ENCODE measurements at regions not wholly inside any gene's neighbourhood (a gene's known extent, or its start where the extent isn't known, plus 50 kb on each side); places are given as distances from the start of the nearest gene placed in this dataset.

DNA sequence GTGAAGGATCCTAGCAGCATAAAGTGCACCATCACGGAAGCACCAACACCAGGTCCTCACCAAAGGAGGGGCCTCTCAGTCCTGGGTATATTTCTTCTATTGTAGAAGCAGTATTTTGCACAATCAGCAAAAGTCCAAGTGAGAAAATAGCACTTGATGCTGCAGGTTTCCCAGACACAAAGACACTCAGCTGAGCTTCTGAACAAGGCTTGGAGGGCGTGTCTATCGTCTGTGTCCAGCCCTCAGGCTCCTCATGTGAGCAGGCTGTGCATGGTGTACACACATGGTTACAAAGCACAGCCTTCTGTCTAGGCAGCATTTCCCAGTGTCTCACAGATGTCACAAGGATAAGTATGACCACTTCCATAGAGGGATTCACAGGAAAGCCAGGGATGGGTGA is 98.3 kb upstream of the SPATA12 start:
- DNase-seq (ENCODE audit: low read depth in 2 of 2): no peak
- TF ChIP-seq, protein P1, sequence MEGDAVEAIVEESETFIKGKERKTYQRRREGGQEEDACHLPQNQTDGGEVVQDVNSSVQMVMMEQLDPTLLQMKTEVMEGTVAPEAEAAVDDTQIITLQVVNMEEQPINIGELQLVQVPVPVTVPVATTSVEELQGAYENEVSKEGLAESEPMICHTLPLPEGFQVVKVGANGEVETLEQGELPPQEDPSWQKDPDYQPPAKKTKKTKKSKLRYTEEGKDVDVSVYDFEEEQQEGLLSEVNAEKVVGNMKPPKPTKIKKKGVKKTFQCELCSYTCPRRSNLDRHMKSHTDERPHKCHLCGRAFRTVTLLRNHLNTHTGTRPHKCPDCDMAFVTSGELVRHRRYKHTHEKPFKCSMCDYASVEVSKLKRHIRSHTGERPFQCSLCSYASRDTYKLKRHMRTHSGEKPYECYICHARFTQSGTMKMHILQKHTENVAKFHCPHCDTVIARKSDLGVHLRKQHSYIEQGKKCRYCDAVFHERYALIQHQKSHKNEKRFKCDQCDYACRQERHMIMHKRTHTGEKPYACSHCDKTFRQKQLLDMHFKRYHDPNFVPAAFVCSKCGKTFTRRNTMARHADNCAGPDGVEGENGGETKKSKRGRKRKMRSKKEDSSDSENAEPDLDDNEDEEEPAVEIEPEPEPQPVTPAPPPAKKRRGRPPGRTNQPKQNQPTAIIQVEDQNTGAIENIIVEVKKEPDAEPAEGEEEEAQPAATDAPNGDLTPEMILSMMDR (IDR thresholded peaks at IDR 0.05; ENCODE audit: low read depth, low read length): no peak
- no peak overlapping the region for H3K4me3 ChIP-seq (replicated peaks in 1 of 2; ENCODE audit: low read depth in 2 of 2, low read length in 2 of 2)

DNA sequence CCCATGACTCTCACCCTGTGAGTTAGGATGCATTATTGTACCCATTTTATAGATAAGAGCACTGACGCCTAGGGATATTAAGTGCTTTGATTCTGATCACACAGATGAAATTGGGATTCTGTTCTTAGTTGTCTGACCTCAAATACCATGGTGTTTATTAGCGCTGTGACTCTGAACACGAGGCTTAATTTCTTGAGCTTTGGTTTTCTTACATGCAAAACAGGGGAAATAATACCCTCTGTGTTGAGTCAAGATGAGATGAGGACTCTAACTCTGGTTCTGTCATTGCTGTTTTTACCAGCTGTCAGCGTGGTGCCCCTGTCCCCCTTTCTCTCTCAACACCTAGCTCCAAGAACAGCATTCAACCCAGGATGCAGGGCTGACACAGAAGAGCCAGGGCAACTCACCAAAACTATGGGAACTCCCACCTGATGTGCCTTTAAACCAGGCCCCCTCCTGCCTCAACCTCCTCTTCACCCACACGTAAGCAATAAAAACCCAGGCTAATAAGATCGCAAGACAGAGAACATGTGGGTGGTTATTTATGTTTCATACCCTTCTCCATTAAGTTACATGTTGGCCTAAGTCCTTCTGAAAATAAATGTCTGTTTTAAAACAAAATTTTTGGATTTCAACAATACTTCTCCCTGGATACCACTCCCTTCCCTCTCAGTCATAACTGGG is 100.1 kb upstream of the SPATA12 start:
- TF ChIP-seq, protein P1 (IDR thresholded peaks at IDR 0.05; ENCODE audit: low read depth, low read length): no peak
- no peak for DNase-seq (ENCODE audit: low read depth in 2 of 2)
- no peak overlapping the region for H3K4me3 ChIP-seq (replicated peaks in 1 of 2; ENCODE audit: low read depth in 2 of 2, low read length in 2 of 2)

DNA sequence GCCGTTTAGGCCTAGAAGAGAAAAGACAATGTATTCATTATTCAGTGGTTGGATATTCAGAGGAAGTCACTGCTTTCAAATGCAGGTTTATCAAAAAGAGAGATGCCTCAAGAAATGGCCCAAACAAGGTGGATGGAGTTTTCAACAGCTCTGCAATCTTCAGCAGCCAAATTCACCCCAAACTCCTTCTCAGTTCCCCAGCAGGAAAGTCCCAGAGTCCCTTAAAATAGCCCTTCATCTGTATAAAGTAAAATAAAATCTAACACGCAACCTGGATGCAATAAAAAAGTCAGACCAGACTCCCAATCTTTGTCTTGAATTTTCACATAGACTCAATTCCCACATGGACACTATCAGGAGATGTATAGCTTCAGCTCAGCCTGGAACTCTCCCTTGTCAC is 101.6 kb upstream of the SPATA12 start:
- DNase-seq (ENCODE audit: low read depth in 2 of 2): no peak
- TF ChIP-seq, protein P1 (IDR thresholded peaks at IDR 0.05; ENCODE audit: low read depth, low read length): no peak
- no peak overlapping the region for H3K4me3 ChIP-seq (replicated peaks in 1 of 2; ENCODE audit: low read depth in 2 of 2, low read length in 2 of 2)

DNA sequence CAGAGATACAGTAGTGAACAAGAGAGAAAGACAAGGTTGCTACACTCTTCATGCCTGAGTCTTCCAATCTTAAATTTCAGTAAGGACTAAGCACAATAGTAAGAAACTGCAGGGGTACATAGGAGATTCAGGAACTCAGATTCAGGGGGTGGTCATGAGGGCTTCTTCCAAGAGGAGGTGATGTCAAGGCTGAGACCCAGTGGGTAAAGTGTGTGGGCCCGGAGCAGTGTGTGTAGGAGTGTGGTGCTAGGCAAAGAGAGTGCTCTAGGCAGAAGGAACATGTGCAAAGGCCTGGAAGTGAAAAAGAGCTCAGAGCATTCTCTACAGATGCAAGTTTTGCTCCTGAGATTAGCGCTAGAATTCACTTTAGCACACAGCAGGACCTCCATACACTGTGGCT is 102.9 kb upstream of the SPATA12 start:
- TF ChIP-seq, protein P1 (IDR thresholded peaks at IDR 0.05; ENCODE audit: low read depth, low read length): no peak
- H3K4me3 ChIP-seq (replicated peaks in 1 of 2; ENCODE audit: low read depth in 2 of 2, low read length in 2 of 2): no peak overlapping the region
- no peak for DNase-seq (ENCODE audit: low read depth in 2 of 2)

DNA sequence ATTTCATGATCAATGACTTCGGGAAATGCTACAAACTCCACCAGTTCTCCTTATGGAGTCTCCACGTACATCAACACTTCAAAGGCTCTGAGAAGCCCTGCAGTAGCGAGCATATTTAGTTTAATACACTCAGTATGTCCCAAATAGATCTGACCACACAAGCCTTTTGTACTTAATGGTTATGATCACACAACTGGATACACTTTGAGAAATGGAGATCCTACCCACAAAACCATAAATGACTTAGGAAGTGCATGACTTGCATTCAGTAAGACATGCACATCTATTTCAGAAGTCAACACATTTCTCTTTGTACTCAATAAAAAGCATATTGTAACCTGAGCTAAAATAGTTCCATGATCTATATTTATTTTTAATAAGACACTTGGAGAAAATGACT is 103.6 kb upstream of the SPATA12 start:
- DNase-seq (ENCODE audit: low read depth in 2 of 2): no peak
- TF ChIP-seq, protein P1 (IDR thresholded peaks at IDR 0.05; ENCODE audit: low read depth, low read length): no peak
- no peak overlapping the region for H3K4me3 ChIP-seq (replicated peaks in 1 of 2; ENCODE audit: low read depth in 2 of 2, low read length in 2 of 2)

DNA sequence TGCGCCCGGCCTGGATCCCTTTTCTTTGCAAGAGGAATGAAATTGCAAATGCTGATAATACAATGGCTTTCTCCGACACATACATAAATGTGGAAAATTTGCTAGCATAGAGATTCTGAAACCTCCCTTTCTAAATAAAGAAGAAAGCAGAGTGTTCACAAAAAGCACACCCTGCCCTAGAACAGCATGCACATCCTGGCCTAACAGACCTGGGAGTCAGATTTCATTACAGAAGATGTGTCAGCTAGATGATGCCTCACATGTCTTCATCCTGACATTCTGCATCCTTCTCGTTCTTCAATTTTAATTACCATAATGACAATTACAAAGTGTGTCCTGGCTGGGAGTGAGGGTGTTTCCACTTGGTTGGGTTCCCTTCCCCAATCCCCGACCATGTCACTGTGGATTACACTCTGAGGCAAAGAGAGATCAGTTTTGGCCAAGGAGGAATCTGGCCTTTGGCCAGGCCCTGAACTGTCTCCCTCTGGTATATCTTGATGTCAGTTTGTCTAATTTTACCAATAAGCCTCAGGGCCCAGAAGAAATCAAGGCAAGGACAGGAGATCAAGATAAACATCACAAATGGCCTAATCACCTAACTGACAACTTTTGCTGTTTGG is 104.9 kb upstream of the SPATA12 start:
- DNase-seq (ENCODE audit: low read depth in 2 of 2): no peak
- H3K4me3 ChIP-seq (replicated peaks in 1 of 2; ENCODE audit: low read depth in 2 of 2, low read length in 2 of 2): no peak overlapping the region
- TF ChIP-seq, protein P1 (IDR thresholded peaks at IDR 0.05; ENCODE audit: low read depth, low read length): no peak

Measured in cardiac fibroblast (primary cell).